HG03571 (cell line): ENCODE measurements at regions not wholly inside any gene's neighbourhood (a gene's known extent, or its start where the extent isn't known, plus 50 kb on each side); places are given as distances from the start of the nearest gene placed in this dataset.

ENCODE experiments used
- ATAC-seq: cut with Tn5 transposase; IDR thresholded peaks from one replicate; pipeline ENCODE4 v1.9.1; 2021; ENCODE audit not compliant: unreplicated experiment

DNA sequence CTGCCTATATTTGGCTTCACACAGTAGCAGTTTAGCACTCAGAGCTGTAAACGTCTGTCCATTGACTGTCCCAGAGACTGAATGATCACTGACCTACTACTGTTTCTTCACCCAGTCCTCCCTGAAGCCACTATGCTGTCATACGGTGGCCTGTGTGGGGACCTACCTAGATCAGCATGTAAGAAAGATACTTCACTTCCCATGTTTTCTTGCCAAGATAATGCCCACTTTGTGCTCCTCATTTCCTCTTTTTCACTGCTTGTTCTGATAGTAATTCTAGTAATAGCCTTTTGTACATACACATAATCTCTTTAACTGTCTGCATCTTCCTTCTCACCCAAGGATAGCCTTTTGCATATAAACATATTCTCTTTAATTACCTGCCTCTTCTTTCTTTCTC, 109.9 kb upstream of the TIAM2 start:
- ATAC-seq: no peak

DNA sequence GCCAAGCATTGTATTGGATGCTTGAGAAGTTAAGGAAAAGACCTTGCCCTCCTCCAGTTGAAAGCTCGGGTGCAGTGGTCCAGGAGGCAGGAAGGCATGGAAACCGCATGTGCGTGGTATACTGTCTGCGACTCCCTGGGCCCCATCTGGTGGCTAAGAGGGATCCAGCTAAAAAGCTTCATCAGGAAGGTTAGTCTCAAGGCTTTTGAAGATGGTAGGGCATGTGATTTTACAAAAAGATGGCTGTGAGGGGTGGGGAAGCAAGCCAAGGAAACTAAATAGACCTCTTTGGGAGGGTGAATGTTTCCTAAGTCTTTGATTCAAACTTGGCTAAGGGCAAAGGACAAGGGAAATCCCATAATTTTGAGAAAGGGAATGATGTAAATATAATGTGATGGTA, 109.1 kb upstream of the TIAM2 start:
- ATAC-seq: no peak

DNA sequence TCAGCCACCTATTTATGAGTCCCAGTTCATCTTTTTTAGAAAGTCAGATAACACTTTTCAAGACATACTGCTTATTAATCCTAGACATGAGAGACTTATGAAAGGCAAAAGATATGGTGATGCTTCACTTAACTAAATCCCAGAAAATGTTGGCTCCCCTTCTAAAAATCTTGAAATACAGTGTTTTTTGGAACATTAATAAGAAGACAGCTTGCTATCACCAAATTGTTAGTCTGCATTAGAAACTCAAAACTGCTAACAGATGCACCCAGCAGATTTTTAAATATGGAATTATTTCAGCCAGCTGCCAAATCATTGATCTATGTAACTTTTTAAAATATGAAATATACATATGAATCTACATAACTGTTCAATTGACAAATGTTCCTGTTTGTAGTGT, 108.6 kb upstream of the TIAM2 start:
- ATAC-seq: no peak

DNA sequence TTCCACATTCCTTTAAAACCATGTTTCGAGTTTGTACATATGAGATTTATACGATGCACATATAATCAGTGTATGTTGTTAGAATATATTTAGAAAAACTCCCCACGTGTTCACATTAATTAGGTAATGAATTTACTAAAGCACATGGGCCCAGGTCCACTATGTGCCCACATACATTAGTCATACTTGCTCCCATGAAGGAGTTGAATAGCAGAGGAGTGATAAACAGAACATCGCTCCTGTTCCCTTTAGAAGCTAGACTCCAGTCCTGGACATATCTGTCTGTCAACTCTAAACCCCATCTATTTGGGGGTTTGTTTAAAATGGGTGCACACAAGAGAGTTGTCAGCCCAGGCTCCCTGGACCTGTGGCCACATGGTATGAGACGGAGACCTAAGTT, 108.1 kb upstream of the TIAM2 start:
- ATAC-seq: no peak

DNA sequence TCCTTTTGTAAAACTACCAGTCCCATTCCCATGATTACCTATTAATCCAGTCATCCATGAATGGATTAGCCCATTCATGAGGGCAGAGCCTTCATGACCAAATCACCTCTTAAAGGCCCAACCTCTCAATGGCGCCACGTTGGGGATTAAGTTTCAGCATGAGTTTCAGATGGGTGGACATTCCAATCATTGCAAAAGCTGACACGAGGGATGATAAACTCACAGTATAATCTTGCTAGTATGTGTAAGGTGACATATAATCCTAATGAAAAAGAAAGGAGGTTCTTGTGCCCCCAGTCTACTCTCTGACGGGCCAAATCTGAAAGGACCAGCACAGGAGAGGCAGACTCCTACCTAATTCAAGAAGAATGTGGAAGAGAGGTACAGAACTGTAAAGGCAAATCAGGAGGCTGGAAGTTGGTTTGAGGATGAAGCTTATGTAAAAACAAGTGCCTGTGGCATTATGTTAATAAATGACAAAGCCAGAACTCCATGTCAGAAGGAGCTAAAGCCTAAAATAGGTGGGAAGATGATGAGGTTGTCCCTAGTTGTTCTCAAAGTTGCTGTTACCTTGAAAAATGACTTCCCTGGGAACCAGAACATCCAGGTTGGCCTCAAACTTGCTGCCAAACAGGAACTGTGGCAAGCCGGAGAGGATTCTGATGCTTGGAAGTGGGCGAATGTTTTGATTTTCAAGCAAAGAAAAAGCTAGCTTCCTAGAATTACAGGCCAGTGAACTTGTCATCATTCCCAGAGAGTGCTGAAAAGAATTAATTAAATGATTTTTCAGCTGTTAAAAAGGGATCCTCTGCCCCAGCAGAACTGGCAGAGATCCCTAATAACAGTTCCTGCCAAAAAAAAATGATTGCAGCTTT, 106.5 kb upstream of the TIAM2 start:
- ATAC-seq: no peak

DNA sequence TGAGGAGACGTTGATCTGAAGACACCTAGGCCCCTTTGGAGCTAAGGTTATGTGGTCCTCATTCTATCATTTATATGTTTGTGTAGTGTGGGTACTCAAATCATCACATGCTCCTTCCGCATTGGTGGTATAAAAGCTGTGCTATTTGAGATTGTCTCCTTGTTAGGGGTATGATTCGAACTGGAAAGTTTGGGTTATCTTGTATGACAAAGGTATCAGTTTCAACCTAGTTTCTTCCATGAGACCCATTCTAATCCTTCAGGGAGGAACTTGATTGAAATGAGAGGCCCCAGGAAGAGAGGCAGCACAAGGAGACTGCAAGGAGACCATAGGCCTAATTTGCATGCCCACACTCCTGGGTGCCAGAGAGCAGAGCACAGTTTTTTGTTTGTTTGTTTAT, 104.2 kb upstream of the TIAM2 start:
- ATAC-seq: no peak

DNA sequence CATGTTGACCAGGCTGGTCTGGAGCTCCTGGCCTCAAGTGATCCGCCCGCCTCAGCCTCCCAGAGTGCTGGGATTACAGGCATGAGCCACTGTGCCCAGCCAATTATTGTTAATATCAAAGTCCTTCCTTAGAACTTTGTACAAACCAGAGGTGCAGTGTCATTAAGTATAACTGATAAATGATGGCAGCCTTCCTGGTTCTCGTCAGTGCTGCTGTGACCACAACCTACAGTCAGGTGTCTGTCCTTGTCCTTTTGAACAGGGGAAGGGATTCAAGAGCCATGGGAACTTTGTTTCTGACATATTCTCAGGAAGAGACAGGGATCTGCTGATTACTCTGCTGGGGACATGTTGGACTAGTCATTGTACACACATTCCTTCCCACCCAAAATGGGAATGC, 103.2 kb upstream of the TIAM2 start:
- no peak for ATAC-seq

DNA sequence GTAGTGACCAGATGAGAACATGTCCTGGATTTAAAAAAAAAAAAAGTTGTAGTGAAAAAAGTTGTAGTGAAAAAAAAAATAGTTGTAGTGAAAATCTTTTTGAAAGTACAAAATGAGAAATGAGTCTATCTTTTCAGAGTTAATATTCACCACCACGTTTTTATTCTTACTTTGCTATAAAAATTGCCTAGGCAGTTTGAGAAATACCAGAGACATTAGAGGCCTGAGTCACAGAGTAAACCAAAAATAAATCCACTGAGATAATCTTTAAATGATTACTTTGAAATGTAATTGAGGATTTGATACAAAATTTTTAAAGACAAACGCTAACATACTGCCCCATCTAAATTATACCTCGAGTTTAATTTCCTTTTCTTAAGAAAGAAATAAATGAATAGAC, 101.2 kb upstream of the TIAM2 start:
- ATAC-seq: no peak

DNA sequence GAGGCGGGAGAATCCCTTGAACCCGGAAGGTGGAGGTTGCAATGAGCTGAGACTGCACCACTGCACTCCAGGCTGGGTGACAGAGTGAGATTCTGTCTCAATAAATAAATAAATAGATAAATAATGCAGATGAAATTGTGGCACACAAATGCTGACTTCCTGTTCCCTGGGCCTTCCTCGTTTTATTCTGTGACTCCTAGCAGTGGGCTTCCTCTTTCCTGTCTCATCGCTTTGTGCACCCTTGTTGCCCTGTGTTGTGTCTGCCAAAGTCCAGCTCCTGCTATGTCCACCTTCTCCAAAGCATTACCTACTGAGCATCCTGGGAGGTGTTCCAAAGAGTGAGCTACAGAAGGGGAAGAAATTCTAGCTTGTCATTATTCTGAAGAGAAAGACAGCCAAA, 100.2 kb upstream of the TIAM2 start:
- no peak for ATAC-seq

DNA sequence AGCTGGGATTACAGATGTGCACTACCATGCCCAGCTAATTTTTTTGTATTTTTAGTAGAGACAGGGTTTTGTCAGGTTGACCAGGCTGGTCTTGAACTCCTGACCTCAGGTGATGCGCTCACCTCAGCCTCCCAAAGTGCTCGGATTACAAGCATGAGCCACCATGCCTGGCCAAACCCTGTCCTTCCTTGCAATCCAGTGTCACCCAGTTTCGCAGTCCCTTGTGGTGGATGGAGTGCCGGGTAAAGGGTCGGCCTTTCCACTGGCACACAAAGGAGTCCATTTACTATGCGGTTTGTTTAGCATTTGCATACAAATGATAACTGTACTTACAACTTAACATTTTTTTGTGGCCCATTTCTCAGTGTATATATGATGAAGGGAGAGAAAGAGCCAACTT, 99.3 kb upstream of the TIAM2 start:
- no peak for ATAC-seq

DNA sequence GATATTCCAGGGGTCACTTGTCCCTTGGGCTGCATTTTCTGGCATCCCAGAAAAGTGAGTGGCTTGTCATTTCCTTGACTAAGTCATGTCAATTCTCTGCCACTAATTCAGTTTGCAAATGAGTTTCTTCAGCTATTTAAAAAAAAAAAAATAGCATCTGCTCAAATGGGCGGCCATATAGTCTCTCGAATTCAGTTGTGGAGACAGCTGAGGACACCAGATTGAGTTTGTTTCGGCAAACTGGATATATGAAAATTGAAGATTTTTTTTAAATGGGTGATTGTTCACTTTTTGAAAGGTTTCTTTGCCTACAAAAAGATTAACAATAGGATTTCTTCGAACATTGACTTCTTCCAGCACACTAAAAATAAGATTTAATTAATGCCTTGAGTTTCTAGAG, 96.3 kb upstream of the TIAM2 start:
- no peak for ATAC-seq

DNA sequence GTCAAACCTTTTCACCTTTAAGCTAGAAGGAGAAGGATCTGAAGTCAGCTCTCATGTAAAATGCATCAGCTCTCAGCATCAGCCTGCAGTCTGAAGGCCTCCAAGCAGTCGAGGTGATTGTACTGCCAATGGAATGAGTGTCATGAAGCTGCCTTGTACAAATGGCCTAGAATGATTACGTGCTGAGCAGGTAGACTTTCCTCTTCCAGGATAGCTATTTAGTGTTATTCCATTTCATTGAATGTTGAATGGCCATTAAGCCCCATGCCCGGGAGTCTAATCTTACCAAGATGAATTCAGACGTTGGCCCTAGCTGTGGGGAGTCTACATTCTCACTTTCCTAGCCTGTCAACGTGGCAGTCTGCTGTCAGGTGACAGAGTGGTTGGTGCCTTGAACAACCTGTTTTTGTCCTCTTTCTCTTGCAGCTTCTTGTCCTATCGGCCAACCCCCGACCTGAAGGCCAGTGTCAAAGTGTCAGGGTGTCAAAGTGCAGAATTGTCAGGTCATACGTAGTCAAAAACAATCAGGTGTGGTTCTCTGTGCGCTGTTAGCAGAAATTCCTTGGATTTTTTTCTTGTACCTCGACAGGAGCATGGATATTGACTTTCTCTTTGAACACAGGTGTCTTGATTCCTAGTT, 95.2 kb upstream of the TIAM2 start:
- no peak for ATAC-seq

DNA sequence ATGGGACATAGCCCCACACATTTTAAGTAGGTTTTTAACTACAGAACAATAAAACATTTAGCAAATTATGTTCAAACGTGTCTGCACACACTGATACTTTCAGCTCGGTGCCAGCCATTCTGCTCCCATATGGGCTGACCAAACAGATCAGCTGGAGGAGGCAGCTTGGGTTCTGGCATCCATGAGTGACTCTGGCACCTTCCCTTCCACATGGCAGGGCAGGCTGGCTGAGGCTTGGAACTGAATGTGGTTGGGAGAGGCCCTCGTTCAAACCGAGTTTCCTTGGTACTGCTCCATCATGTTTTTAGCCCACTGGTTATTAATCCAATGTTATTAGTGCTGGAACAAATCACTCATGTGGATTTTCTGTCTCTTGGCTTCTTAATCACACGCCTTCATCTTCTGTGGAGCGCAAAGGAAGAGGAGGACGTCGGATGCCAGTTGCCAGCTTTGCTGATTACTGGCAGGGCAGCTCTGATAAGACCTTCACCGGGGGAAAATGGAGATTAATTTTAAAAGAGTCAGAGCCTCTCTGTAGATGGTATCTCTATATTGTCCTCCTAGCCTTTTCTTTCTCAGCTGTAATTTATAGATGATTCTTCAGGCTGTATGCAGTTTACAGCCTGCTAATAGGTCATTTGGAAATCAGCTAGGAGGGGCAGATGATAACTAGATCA, 93.1 kb upstream of the TIAM2 start:
- no peak for ATAC-seq

DNA sequence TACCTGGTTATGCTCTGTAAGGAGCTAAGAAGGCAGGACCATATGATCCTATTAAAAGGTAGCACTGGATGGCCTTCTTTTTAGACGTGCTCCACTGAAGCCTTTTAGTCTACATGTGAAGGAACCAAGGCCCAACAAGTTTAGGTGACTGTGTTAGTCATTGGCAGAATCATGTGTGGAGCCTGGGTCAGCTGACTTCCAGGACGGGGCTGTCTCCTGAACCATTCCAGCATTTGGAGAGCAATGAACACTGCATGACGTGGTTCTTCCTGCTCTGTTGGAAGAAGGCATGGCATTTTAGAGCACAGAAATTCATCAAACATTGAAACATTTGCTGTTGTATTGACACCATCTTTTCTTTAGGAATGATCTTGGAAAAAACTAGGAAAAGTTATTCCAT, 87.8 kb upstream of the TIAM2 start:
- no peak for ATAC-seq

DNA sequence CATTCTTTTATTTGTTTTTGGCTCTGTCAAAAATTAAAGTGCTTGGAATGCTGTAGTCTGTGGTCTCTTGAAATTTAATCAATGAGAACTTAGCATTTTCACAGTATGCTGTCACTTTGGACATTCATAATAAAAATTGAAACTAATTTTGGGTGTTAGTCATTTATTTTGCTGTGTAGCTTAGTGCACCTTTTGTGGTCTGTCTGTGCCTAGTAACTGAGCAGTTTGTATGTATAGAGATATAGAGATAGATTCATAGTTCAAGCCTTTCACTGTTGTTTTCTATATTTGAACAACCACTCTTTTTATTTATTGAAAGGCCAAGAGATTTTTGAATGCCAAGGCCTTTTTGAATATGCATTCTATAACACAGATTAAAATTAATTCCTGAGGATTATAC, 86.4 kb upstream of the TIAM2 start:
- no peak for ATAC-seq

DNA sequence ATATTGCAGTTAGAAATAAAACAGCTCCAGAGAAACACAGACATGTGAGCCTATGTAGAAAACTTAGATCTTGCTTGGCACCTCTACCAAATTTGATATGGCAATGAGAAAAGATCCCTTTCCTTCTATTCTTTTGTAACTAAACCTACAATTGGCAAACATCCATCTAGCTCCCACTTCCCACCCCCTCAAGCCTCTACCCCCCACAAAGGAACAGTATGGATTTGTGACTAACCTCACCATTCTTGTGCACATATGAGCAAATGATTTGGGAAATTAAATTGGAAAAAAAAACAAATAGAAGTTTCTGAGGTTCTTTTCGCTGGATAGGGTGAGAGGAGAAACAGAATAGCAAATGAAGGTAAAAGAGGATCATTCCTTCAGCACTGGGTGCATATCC, 85.8 kb upstream of the TIAM2 start:
- ATAC-seq: no peak

DNA sequence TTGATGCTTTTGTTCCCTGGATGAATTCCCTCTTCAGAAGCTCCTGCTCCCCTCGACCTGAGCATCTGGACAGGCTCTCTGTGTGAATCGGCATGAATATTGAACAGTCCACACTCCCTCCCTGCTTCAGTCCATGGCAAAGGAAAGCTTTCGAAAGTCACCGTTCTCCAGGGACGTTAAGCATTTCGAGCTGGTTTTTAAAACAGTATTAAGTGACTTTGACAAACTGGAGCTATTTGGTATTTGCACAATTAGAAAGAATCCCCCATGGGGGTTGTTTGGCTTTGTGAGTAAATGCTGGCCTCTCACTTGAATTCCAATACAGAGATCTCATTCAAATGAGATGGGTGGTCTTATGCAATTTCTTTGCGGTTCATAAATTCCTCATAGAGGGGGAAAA, 85.3 kb upstream of the TIAM2 start:
- no peak for ATAC-seq

DNA sequence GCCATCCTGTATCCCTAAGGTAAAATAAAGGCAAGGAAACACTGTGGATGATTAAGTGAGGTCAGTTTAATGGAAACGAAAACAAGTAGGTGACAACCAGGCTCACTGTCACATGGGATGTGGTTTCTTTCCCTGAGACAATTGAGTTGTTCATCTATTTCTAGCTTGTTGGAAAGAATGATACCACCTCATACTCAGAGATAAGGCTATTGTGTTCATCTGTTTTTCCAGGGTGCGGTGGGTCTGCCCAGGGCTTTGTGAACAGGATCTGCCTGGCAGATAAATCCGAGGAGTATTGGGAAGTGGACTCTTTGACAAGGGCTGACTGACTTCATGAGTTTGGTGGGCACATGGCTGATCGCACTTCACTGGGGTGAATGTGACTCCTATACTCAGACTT, 80.8 kb upstream of the TIAM2 start:
- no peak for ATAC-seq

DNA sequence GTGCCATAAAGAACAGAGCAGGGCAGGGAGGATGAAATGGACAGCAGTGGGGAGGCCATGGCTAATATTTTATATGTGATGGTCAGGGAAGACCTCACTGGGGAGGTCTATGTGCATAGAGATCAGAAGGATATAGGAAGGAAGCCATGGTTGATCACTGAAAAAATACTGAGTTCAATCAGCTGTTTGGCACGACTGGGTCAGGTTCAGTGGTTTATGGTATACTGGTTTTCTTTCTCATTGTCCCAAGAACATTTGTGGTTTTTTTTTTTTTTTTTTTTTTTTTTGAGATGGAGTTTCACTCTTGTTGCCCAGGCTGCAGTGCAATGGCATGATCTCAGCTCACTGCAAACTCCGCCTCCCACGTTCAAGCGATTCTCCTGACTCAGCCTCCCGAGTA, 78.3 kb upstream of the TIAM2 start:
- no peak for ATAC-seq

DNA sequence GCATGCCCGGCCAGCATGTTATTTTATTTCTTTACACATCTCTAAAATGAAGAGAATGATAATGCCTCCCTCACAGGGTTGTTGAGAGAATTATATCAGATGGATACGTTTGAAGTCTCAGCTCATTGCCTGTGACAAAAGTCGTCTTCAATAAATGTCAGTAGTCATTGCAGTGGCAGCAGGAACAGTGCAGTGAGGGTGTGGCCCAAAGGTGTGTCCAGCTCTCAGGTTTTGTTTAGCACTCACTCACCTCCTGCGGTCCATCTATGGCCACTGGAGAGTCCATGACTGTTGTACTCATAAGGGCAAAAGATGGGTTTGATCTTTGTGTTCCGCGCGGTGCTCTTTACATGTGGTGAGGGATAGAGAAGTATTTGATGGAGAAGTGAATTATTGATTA, 77.2 kb upstream of the TIAM2 start:
- no peak for ATAC-seq

DNA sequence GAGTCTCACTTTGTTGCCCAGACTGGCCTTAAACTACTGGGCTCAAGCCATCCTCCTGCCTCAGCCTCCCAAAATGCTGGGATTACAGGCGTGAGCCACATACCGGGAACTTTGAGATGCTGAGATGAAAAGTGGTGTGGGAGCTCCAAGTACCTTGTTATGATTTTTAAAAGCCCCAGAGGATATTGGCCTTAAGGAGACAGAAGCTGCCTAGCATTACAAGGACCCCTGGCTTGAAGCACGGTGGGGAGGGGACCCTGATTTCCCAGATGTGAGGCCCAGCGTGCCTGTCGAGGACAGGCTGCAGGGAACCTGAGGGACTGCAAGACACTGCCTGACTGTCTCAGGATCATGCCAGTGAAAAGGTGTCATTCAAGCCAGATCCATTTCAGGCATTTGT, 75.3 kb upstream of the TIAM2 start:
- ATAC-seq: no peak

DNA sequence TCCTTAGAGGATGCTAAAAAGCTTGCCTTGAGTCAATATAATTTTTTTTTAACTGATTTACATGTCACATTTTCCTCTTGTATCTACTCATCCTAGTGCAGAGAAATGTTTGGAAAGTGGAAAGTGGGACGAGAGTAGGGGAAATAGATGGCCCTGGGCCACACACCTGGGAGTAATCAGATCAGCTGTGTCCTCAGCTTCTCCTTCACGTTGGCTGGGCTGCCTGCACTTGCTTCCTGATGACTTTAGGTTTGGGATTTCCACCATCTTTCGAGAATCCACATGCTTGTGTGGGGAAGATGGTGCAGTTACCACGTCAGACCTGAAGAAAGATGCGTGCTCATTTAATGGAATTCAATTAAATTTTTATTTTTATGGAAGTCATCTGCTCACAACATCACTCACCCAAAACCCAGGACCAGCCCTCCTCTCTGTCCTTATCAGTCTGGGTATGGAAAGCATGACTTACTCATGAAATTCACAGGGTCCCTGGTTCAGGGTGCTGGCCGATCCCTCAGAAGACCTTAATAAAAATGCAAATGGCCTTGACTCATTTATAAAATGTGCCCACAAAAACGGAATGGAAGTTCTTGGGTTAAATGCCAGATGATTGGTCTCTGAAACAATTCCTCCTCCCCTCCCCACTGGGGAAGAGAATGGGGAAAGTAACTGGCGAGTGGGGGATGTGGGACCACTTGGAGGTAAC, 74.5 kb upstream of the TIAM2 start:
- ATAC-seq: no peak
